HG03442 (cell line): ENCODE measurements at regions not wholly inside any gene's neighbourhood (a gene's known extent, or its start where the extent isn't known, plus 50 kb on each side); places are given as distances from the start of the nearest gene placed in this dataset.
"Not testable (repeated sequence)": the region's sequence is repeated elsewhere in the genome, so short reads cannot be mapped to it uniquely, and the experiment has no call there.

Source experiments
- ATAC-seq: cut with Tn5 transposase; IDR thresholded peaks from one replicate; pipeline ENCODE4 v1.9.1; 2021; ENCODE audit warnings: mild to moderate bottlenecking, moderate library complexity; ENCODE audit not compliant: unreplicated experiment

GRCh38 chr9:30292026-30292425 is 2092.4 kb upstream of the ACO1 start:
- ATAC-seq: not testable (repeated sequence)

- ATAC-seq: no peak
Measured at GRCh38 chr9:30293231-30293630, 2091.2 kb upstream of the ACO1 start.

- no peak for ATAC-seq
Measured at GRCh38 chr9:30299126-30299780, 2085.2 kb upstream of the ACO1 start.

DNA sequence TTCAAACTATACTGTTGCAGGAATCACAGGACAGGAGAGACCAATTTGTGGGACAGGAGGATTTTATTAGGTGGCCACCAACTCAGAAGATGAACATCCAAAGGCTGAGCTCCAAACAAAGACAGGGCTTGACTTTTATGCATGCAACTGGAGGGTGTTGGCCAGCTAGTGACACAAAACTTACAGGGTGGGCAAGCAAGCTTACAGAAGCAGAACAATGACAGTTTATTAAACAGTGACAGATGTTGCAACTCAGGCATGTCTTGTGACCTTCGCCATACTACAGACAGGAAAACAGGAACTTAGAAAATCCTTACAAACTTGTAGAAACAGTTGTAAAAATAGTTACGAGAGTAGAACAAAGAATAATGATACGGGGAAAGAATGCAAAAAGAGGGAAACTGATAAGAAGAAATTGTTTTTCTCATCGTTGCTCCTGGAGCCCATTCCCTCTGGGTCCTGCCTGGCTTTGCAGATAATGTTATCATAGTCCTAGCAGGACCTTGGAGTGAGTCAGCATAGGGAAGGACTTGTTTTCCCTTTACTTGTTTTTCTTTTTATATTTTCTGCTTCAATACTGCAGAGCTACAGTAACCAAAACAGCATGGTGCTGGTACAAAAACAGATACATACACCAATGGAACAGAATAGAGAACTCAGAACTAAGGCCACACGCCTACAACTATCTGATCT is 2083.0 kb upstream of the ACO1 start:
- no peak for ATAC-seq

GRCh38 chr9:30310711-30311110 is 2073.7 kb upstream of the ACO1 start:
- ATAC-seq: no peak

GRCh38 chr9:30329431-30329830 is 2055.0 kb upstream of the ACO1 start:
- ATAC-seq: no peak

- ATAC-seq: no peak
Measured at GRCh38 chr9:30348904-30349303, 2035.5 kb upstream of the ACO1 start.

- ATAC-seq: no peak
Measured at GRCh38 chr9:30349526-30350513, 2034.6 kb upstream of the ACO1 start.

- no peak for ATAC-seq
Measured at GRCh38 chr9:30356221-30356620, 2028.2 kb upstream of the ACO1 start.

GRCh38 chr9:30362373-30362772 is 2022.1 kb upstream of the ACO1 start:
- no peak for ATAC-seq

- not testable (repeated sequence) for ATAC-seq
Measured at GRCh38 chr9:30366140-30366539, 2018.3 kb upstream of the ACO1 start.

GRCh38 chr9:30382271-30382670 is 2002.2 kb upstream of the ACO1 start:
- ATAC-seq: no peak

DNA sequence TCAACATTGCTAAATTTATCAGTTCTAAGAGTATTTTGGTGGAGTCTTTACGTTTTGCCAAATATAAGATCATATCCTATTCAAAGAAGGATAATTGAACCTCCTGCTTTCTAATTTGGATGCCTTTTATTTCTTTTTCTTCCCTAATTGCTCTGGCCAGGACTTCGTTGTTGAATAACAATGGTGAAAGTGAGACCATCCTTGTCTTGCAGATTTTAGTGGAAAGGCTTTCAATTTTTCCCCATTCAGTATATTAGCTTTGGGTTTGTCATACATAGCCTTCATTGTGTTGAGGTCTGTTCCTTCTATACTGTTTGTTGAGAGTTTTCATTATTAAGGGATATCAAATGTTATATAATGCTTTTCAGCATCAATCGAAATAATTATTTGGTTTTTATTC is 1974.2 kb upstream of the ACO1 start:
- no peak for ATAC-seq

DNA sequence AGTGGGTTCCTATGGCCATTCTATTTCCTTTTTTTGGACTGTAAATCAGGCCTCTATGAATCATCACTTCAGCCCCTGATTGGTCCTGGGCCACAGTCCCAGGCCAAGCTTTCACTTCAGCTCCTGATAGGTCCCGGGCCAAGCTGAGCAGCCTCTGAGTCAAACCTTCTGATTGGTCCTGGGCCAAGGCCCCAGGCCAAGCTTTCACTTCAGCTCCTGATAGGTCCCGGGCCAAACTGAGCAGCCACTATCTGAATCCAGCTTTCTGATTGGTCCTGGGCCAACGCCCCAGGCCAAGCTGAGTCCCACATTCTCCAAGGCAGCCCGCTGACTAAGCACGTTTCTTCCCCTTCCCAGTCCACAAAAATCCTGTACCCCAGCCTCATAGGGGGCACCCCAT is 1972.9 kb upstream of the ACO1 start:
- ATAC-seq: no peak

DNA sequence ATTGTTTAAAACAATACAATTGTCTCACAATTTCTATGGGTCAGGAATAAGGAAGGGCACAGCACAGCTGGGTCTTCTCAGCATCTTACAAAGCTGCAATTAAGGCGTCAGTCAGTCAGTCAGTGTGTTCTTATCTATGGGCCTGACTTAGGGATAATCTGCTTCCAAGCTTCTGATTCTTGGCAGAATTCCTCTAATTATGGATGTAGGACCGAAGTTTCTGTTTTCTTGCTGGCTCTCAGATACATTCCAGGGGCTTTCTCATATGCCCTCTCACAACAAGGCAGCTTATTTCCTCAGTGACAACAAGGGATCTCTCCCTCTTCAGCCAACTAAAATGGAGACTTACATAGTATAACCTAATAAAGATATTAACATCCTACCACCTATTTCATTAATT is 1925.3 kb upstream of the ACO1 start:
- no peak for ATAC-seq

GRCh38 chr9:30476826-30477225 is 1907.6 kb upstream of the ACO1 start:
- ATAC-seq: no peak

DNA sequence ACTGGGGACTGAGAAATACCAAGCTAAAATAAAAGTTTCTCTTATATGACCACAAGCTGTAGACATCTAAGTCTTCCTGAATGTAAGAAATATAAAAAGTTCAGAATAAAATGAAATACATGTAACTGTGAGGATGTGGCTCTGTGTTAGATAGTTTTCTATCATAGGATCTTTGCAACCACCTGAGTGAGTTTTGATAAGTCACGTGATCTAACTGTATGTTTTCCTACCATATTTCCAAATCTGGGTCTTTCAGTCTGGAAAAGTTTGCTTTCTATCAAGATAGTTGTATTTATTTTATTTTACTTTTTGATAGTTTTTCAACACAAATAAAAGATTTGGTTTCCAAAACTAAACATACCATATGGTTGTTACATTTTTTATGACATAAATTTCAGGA is 1905.8 kb upstream of the ACO1 start:
- ATAC-seq: no peak

- ATAC-seq: no peak
Measured at GRCh38 chr9:30482499-30482898, 1901.9 kb upstream of the ACO1 start.

DNA sequence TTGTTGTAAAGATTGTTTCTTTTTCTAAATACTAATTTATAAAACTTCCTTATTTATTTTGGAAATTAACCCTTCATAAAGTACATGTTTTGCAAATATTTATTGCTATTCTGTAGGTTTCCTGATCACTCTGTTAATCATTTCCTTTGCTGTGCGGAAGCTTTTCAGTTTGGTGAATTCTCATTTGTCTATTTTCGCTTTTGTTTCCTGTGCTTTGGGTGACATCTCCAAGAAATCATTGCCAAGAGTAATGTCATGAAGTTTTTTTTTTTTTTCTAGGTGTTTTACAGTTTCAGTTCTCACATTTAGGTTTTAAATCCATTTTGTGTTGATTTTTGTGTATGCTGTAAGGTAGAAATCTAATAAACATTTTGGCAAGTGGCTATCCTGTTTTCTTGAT is 1899.8 kb upstream of the ACO1 start:
- no peak for ATAC-seq

- no peak for ATAC-seq
Measured at GRCh38 chr9:30504502-30504905, 1879.9 kb upstream of the ACO1 start.

DNA sequence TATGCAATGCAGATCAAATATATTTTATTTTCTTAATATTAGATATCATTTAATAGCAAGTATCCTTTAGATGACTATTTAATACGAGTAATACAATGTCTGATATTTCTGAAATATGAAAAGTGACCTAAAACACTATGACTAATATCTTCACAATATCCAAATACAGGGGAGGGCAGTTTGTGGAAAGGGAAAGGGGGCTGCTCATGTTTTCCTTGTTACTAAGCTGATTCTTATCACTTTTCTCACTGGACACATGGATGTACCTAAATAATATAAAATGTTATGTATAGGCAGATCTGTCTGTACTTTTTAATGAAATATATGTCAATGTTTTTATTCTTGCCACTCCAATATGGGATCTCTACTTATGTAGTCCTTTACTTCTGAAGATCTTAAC is 1879.1 kb upstream of the ACO1 start:
- no peak for ATAC-seq

DNA sequence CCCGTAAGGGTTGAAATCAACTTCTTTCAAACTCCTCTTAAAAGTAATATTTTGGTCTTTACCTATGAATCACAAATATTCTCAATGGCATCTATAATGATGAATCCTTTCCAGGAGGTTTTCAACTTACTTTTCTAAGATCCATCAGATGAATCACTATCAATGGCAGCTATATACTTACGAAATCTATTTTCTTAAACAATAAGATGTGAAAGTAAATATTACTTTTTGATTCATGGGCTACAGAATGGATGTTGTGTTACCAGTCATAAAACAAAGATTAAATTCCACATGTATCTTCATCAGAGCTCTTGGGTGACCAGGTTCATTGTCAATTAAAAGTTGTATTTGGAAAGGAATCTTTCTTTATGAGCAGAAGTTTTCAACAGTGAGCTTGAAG is 1877.7 kb upstream of the ACO1 start:
- no peak for ATAC-seq
